Endothelial cell of umbilical vein (primary cell): ENCODE measurements at regions not wholly inside any gene's neighbourhood (a gene's known extent, or its start where the extent isn't known, plus 50 kb on each side); places are given as distances from the start of the nearest gene placed in this dataset.

Source experiments
- BruUV-seq: library from RNA; stranded (reverse); fragments of 400-500 nt; replicated peaks from 2 replicates; lab custom pipeline; 2021; lab: Mats Ljungman, UMichigan
- CTCF ChIA-PET: fragments of 300-600, 350-600 bp; sonication (Branson Sonifier 250); formaldehyde crosslinking; loops from one replicate; lab custom pipeline; 2021; ENCODE audit warnings: antibody characterized with exemption, inconsistent platforms; lab: Charles Lee
- POLR2A ChIA-PET: fragments of 300-600, 350-600 bp; sonication (Branson Sonifier 250); formaldehyde crosslinking; loops from one replicate; lab custom pipeline; 2021; ENCODE audit warnings: antibody characterized with exemption, inconsistent platforms; lab: Charles Lee
- DNase-seq: peaks from one replicate; pipeline ENCODE4 v3.0.0-alpha.2; 2011; ENCODE audit warnings: low read depth, low spot score
- FAIRE-seq: peaks from 2 replicates; lab custom pipeline; 2011; peaks lifted over from hg19 to GRCh38; lab: Jason Lieb, UNC
- H2AFZ ChIP-seq: 2 replicates; pipeline ENCODE4 v1.6.0; 2012; ENCODE audit warnings: low read depth, low read length, control low read depth, inconsistent platforms
- H3K27ac ChIP-seq: 2 replicates; pipeline ENCODE4 v1.5.1; 2011; ENCODE audit warnings: low read depth, mild to moderate bottlenecking, control low read depth, low read length, moderate library complexity; ENCODE audit not compliant: insufficient read depth
- H3K27me3 ChIP-seq, 2 experiments: 2 replicates each; pipeline versions ENCODE4 v1.6.0 to v1.6.1; 2011; ENCODE audit warnings: low read length in 2 of 2, mixed read lengths in 1 of 2; ENCODE audit not compliant: control insufficient read depth in 2 of 2, insufficient read depth in 2 of 2
- H3K36me3 ChIP-seq, 2 experiments: 2 replicates in 1 of 2; 3 replicates in 1 of 2; pipeline ENCODE4 v1.5.1; 2011; ENCODE audit warnings: low read length in 2 of 2, mild to moderate bottlenecking in 1 of 2, moderate library complexity in 1 of 2; ENCODE audit not compliant: control insufficient read depth in 2 of 2, insufficient read depth in 2 of 2; ENCODE audit errors: extremely low read depth in 1 of 2
- H3K4me1 ChIP-seq: 3 replicates; pipeline ENCODE4 v1.5.1; 2011; ENCODE audit warnings: mild to moderate bottlenecking, low read length; ENCODE audit not compliant: control insufficient read depth, insufficient read depth; ENCODE audit errors: extremely low read depth
- H3K4me2 ChIP-seq: 2 replicates; pipeline ENCODE4 v1.6.1; 2011; ENCODE audit warnings: low read length, control low read depth, mixed read lengths; ENCODE audit not compliant: insufficient read depth
- H3K4me3 ChIP-seq, 3 experiments: fragments of 200-600 bp in 1 of 3; sonication (generic), shearing (Covaris generic) in 1 of 3; replicated peaks in 1 of 3; 2 replicates each; pipeline ENCODE4 v1.5.1; 2011 to 2016; ENCODE audit warnings: control low read depth in 3 of 3, low read length in 3 of 3, mild to moderate bottlenecking in 2 of 3, inconsistent platforms in 1 of 3, low read depth in 1 of 3, moderate library complexity in 1 of 3; ENCODE audit not compliant: insufficient read depth in 1 of 3
- H3K79me2 ChIP-seq: 2 replicates; pipeline ENCODE4 v1.6.0; 2012; ENCODE audit warnings: low read length, inconsistent platforms; ENCODE audit not compliant: control insufficient read depth, insufficient read depth
- H3K9ac ChIP-seq: replicated peaks from 2 replicates; pipeline ENCODE3; 2011; ENCODE audit warnings: low read length, control low read depth; ENCODE audit not compliant: insufficient read depth; ENCODE audit errors: extremely low read depth
- H3K9me1 ChIP-seq: replicated peaks from 3 replicates; pipeline ENCODE4 v1.6.0; 2011; ENCODE audit warnings: mild to moderate bottlenecking, low read length; ENCODE audit not compliant: control insufficient read depth, insufficient read depth; ENCODE audit errors: extremely low read depth
- H3K9me3 ChIP-seq: replicated peaks from 2 replicates; pipeline ENCODE4 v1.5.1; 2012; ENCODE audit warnings: low read length, inconsistent platforms; ENCODE audit not compliant: control insufficient read depth, insufficient read depth
- H4K20me1 ChIP-seq: replicated peaks from 2 replicates; pipeline ENCODE3; 2011; ENCODE audit warnings: mild to moderate bottlenecking, low read length; ENCODE audit not compliant: control insufficient read depth, insufficient read depth; ENCODE audit errors: extremely low read depth
- CTCF ChIP-seq, 2 donors: IDR thresholded peaks; 1 replicate in 1 of 2; 2 replicates in 1 of 2; pipeline ENCODE4 v1.5.1; 2011; ENCODE audit warnings: low read length in 2 of 2, mild to moderate bottlenecking in 2 of 2, moderate library complexity in 2 of 2, control low read depth in 1 of 2, inconsistent platforms in 1 of 2, low read depth in 1 of 2; ENCODE audit not compliant: insufficient read depth in 1 of 2; ENCODE audit errors: extremely low read depth in 1 of 2
- EZH2 ChIP-seq: IDR thresholded peaks from 2 replicates; pipeline ENCODE4 v1.6.1; 2012; ENCODE audit warnings: borderline replicate concordance, low read depth, mild to moderate bottlenecking, moderate library complexity, low read length, inconsistent platforms; ENCODE audit not compliant: severe bottlenecking
- FOS ChIP-seq: IDR thresholded peaks from 2 replicates; pipeline ENCODE4 v1.6.1; 2011; ENCODE audit warnings: mild to moderate bottlenecking, low read length, moderate library complexity, borderline replicate concordance; ENCODE audit not compliant: insufficient read depth
- GATA2 ChIP-seq: IDR thresholded peaks from 2 replicates; pipeline ENCODE4 v1.7.0; 2011; ENCODE audit warnings: low read depth, mild to moderate bottlenecking, moderate library complexity, mixed read lengths, low read length; ENCODE audit not compliant: insufficient read length, insufficient read depth
- JUN ChIP-seq: IDR thresholded peaks from 2 replicates; pipeline ENCODE4 v1.6.1; 2011; ENCODE audit warnings: borderline replicate concordance, low read depth; ENCODE audit not compliant: insufficient read length, insufficient read depth
- MAX ChIP-seq: IDR thresholded peaks from 2 replicates; pipeline ENCODE4 v1.6.1; 2011; ENCODE audit not compliant: insufficient read depth, insufficient read length
- MYC ChIP-seq: IDR thresholded peaks from one replicate; pipeline ENCODE4 v1.6.1; 2011; ENCODE audit warnings: mild to moderate bottlenecking, low read depth, low read length
- POLR2A ChIP-seq: IDR thresholded peaks from 2 replicates; pipeline ENCODE4 v1.6.1; 2012; ENCODE audit warnings: low read depth, mild to moderate bottlenecking, control low read depth, low read length
- POLR2AphosphoS5 ChIP-seq: IDR thresholded peaks from 2 replicates; pipeline ENCODE4 v1.6.1; 2012; ENCODE audit warnings: low read depth, mild to moderate bottlenecking, control low read depth, low read length, moderate library complexity; ENCODE audit not compliant: insufficient read depth
- dilution Hi-C: fragments of 300-500 bp; cut with MboI; formaldehyde crosslinking; loops from one replicate; pipeline ENCODE4 v1.15.0; 2019; ENCODE audit warnings: low sequenced_read_pairs; ENCODE audit not compliant: extremely low pct_ligation_motif_present
- intact Hi-C: fragments of 100-400 bp; cut with micrococcal nuclease; formaldehyde crosslinking; loops from one replicate; pipeline ENCODE4 v1.10.0; 2022

DNA sequence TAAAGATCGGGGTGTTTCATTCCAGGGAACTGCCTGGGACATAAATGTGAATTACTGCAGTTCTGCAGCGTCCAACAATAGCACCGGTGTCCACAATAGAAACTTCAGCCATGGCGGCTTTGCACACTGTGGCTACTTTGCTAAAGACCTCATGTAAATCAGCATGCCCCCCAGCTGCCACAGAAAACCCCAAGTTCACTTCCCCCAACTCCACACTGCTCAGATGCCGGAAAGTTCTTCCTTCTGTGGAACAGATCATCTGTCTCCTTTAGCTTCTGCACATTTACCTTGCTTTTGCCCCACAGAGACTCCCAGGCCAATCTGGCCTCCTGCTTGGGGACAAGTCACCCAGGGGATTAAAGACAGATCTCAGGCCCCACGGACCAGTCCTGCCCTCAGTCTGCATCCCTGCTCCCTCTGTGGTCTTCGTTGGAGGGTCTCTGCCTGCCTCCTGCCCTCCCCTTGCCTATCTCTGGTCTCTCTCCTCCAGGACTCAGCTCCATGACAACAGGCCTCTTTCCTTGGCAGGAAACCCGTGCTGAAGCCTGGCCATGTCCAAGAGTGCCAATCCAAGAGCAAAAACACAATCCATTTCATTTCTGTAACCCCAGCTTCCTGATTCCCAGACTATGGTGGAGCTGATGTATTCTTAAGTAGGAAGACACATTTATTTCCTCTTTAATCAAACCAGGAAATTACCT is 403.2 kb downstream of the RPS24 start:
- DNase-seq (peak; percentile 63), FAIRE-seq (no peak)
- ChIA-PET CTCF (interaction anchor here (1.0 to 2.7 kb wide), 2 partner anchors 13 to 221 kb away, joined by 3 to 8 read pairs; no protein-coding TSS in a partner anchor), POLR2A (no interaction called here)
- H3K9me3 ChIP-seq, result no peaks in the 10 kb centered on the region
- H3K9ac ChIP-seq, result no peak overlapping the region
- H3K36me3 ChIP-seq, result no peaks in the 10 kb centered on the region
- H3K4me3 ChIP-seq, result no peak overlapping the region
- TF ChIP-seq MYC (no peak), CTCF (IDR thresholded peaks at IDR 0.05; ENCODE audit: extremely low read depth in 1 of 2, insufficient read depth in 1 of 2, low read depth in 1 of 2, low read length in 2 of 2) (no peak), POLR2A (no peak), FOS (no peak), JUN (no peak), MAX (no peak), EZH2 (no peak), POLR2AphosphoS5 (no peak), GATA2 (no peak)
- no peaks in the 10 kb centered on the region for H3K79me2 ChIP-seq
- no TSS peak for BruUV-seq
- peaks cover 9% of the 10 kb centered on the region for H3K4me1 ChIP-seq
- H4K20me1 ChIP-seq, result no peaks in the 10 kb centered on the region
- no peak overlapping the region for H3K4me2 ChIP-seq
- dilution Hi-C loops (no loop called here), intact Hi-C loops (no loop called here)
- no peak overlapping the region for H3K27ac ChIP-seq
- no peak overlapping the region for H2AFZ ChIP-seq
- H3K9me1 ChIP-seq, result no peaks in the 10 kb centered on the region
- H3K27me3 ChIP-seq, result no peaks in the 10 kb centered on the region
